ENCODE measurements at regions not wholly inside any gene's neighbourhood (a gene's known extent, or its start where the extent isn't known, plus 50 kb on each side); places are given as distances from the start of the nearest gene placed in this dataset.
"Not testable (repeated sequence)": the region's sequence is repeated elsewhere in the genome, so short reads cannot be mapped to it uniquely, and the experiment has no call there.

DNA sequence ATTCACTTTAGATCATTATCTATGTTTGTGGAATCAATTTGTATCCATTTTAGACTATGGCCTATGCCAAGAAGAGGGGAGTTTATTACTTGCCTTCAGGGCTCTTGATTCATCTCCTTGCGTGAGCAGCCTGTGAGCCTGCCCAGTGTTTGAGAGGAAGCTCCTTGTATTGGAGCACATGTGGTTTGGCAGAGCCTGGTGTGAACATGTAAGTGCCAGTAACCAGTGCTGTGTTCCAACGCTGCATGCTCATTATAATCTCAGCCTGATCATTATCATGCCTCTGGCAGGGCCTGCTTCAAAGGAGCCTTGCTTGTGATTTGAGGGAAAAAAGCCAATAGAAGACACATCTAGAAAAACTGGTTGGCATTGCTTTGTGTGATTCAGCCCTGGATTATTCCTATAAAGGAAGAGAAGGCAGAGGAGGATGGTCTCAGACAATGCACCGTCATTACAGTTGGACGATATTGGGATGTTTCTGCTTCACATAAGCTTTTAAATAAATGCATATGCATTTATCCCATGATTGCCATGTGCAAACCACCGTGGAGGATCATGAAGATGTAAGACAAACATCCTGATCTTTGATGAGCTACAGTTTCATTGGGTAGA, 203.4 kb upstream of the AHR start:
- H3K4me1 Mint-ChIP-seq (ENCODE audit: unreplicated experiment), result no peaks in the 10 kb centered on the region
- no peak for DNase-seq (ENCODE audit: extremely low spot score, unreplicated experiment)
- H3K27ac Mint-ChIP-seq, result no peak overlapping the region
- no peaks in the 10 kb centered on the region for H3K9me3 Mint-ChIP-seq
- TF ChIP-seq CTCF (conservative IDR thresholded peaks at IDR 0.05), result no peak
- H3K27me3 Mint-ChIP-seq, result no peaks in the 10 kb centered on the region
- no peaks in the 10 kb centered on the region for H3K36me3 Mint-ChIP-seq
- no peak overlapping the region for H3K4me3 Mint-ChIP-seq

- Mint-ChIP-seq H3K27me3 (no peaks in the 10 kb centered on the region), H3K4me1 (ENCODE audit: unreplicated experiment) (no peaks in the 10 kb centered on the region), H3K9me3 (no peaks in the 10 kb centered on the region), H3K36me3 (no peaks in the 10 kb centered on the region), H3K4me3 (no peak overlapping the region), H3K27ac (no peak overlapping the region)
- no peak for TF ChIP-seq CTCF (conservative IDR thresholded peaks at IDR 0.05)
- DNase-seq (ENCODE audit: extremely low spot score, unreplicated experiment), result no peak
These were observed 202.5 kb upstream of the AHR start for GRCh38 chr7:17095931-17096330.

DNA sequence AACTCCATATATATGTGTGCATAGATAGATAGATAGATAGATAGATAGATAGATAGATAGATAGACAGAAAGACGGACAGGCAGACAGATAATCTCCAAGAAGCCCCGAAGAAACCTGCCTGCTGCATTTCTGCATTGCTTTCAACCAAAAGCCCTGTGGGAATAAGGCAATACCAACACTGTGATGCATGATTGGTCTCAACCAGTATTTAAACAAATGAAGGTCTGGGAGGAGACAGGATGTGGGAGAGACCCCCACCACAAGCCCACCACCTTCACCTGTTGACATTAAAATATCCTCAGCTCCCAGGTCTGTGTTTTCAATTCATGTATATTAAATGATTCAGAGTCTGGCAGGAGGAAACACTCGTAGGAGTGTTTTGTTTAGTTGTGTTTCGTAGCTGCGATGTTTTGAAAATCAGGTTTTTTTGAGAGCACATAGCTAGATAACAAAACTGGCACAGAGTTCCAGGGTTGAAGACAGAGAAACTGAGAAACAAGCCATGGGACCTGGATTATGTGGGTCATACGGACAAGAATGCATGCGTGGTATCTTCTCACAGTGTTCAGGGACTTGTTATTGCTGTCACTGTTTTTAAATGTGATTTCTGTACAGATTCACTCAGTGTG, 200.7 kb upstream of the AHR start:
- peaks cover 5% of the 10 kb centered on the region for H3K9me3 Mint-ChIP-seq
- no peak overlapping the region for H3K4me3 Mint-ChIP-seq
- H3K27me3 Mint-ChIP-seq, result no peaks in the 10 kb centered on the region
- no peak for DNase-seq (ENCODE audit: extremely low spot score, unreplicated experiment)
- no peaks in the 10 kb centered on the region for H3K4me1 Mint-ChIP-seq (ENCODE audit: unreplicated experiment)
- no peak overlapping the region for H3K27ac Mint-ChIP-seq
- H3K36me3 Mint-ChIP-seq, result no peaks in the 10 kb centered on the region
- no peak for TF ChIP-seq CTCF (conservative IDR thresholded peaks at IDR 0.05)

- Mint-ChIP-seq H3K4me1 (ENCODE audit: unreplicated experiment) (no peaks in the 10 kb centered on the region), H3K36me3 (no peaks in the 10 kb centered on the region), H3K27me3 (no peaks in the 10 kb centered on the region), H3K27ac (no peak overlapping the region), H3K9me3 (peaks cover 5% of the 10 kb centered on the region), H3K4me3 (no peak overlapping the region)
- TF ChIP-seq CTCF (conservative IDR thresholded peaks at IDR 0.05), result no peak
- no peak for DNase-seq (ENCODE audit: extremely low spot score, unreplicated experiment)
These were observed 199.9 kb upstream of the AHR start for GRCh38 chr7:17098515-17098914.

GRCh38 chr7:17099083-17099973, 199.1 kb upstream of the AHR start:
- H3K4me3 Mint-ChIP-seq, result no peak overlapping the region

DNA sequence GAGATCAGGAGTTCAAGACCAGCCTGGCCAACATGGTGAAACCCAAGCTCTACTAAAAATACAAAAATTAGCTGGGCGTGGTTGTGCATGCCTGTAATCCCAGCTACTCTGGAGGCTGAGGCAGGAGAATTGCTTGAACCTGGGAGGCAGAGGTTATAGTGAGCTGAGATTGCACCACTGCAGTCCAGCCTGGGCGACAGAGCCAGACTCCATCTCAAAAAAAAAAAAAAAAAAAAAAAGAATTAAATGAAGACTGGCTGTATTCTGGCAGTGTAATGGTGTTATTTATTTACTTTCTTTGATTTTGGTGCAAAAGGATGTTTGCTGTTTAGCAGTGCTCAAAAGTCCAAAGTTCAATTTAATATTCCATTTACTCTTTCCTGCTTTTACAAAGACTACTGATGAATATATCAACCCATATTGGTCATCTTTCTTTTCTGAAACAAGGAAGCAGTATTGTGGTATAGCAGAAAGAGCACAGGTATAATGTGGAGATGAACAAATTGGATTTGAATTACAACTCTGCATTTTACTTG, 198.4 kb upstream of the AHR start:
- not testable (repeated sequence) for H3K36me3 Mint-ChIP-seq; DNase-seq (ENCODE audit: extremely low spot score, unreplicated experiment); H3K4me1 Mint-ChIP-seq (ENCODE audit: unreplicated experiment); H3K4me3 Mint-ChIP-seq; H3K9me3 Mint-ChIP-seq; H3K27me3 Mint-ChIP-seq; H3K27ac Mint-ChIP-seq

More at GRCh38 chr7:17099083-17099973, 199.1 kb upstream of the AHR start:
- no peak for TF ChIP-seq CTCF (conservative IDR thresholded peaks at IDR 0.05)
- H3K27me3 Mint-ChIP-seq, result no peaks in the 10 kb centered on the region
- H3K27ac Mint-ChIP-seq, result no peak overlapping the region
- no peaks in the 10 kb centered on the region for H3K36me3 Mint-ChIP-seq
- H3K9me3 Mint-ChIP-seq, result peaks cover 5% of the 10 kb centered on the region
- no peak for DNase-seq (ENCODE audit: extremely low spot score, unreplicated experiment)
- no peaks in the 10 kb centered on the region for H3K4me1 Mint-ChIP-seq (ENCODE audit: unreplicated experiment)
